Midbrain (tissue), 1 donor: ENCODE measurements at regions not wholly inside any gene's neighbourhood (a gene's known extent, or its start where the extent isn't known, plus 50 kb on each side); places are given as distances from the start of the nearest gene placed in this dataset.

ENCODE experiments used
- DNase-seq: peaks from one replicate; lab custom pipeline; 2025; lab: John Stamatoyannopoulos, UW

GRCh38 chr9:14962193-14962882 lies 52.1 kb upstream of the FREM1 start:
- no peak for DNase-seq

GRCh38 chr9:14961372-14962068 lies 51.3 kb upstream of the FREM1 start:
- no peak for DNase-seq

- DNase-seq, result no peak
These were observed 50.7 kb upstream of the FREM1 start for GRCh38 chr9:14960881-14961280.
